ENCODE measurements at regions not wholly inside any gene's neighbourhood (a gene's known extent, or its start where the extent isn't known, plus 50 kb on each side); places are given as distances from the start of the nearest gene placed in this dataset.
A peak's percentile ranks its signal among the peaks of the same experiment; 100 is the strongest.
"Not testable (repeated sequence)": the region's sequence is repeated elsewhere in the genome, so short reads cannot be mapped to it uniquely, and the experiment has no call there.

- H3K4me1 ChIP-seq (ENCODE audit: control insufficient read depth, insufficient read depth, low read length), result peaks cover 4% of the 10 kb centered on the region
- no peak overlapping the region for H3K27ac ChIP-seq (ENCODE audit: low read length)
- WGBS (ENCODE audit: insufficient coverage, low lambda C conversion rate), result 60% methylated on average over 1 of the region's 10 CpGs
- DNase-seq, result no peak
- H3K27me3 ChIP-seq (ENCODE audit: control insufficient read depth, insufficient read depth, low read length), result no peaks in the 10 kb centered on the region
- no peak overlapping the region for H3K4me3 ChIP-seq (ENCODE audit: low read length)
- no peaks in the 10 kb centered on the region for H3K9me3 ChIP-seq (ENCODE audit: control insufficient read depth, low read depth, low read length)
- no peaks in the 10 kb centered on the region for H3K36me3 ChIP-seq (ENCODE audit: control insufficient read depth, insufficient read depth, low read length)
Observed at GRCh38 chr2:166381-166780, 97.5 kb downstream of the SH3YL1 start.

- no peaks in the 10 kb centered on the region for H3K9me3 ChIP-seq (ENCODE audit: control insufficient read depth, low read depth, low read length)
- DNase-seq, result no peak
- H3K4me1 ChIP-seq (ENCODE audit: control insufficient read depth, insufficient read depth, low read length), result peaks cover 4% of the 10 kb centered on the region
- no peaks in the 10 kb centered on the region for H3K36me3 ChIP-seq (ENCODE audit: control insufficient read depth, insufficient read depth, low read length)
- H3K4me3 ChIP-seq (ENCODE audit: low read length), result no peak overlapping the region
- H3K27me3 ChIP-seq (ENCODE audit: control insufficient read depth, insufficient read depth, low read length), result no peaks in the 10 kb centered on the region
- no CpG with 5 or more reads among the region's 1 CpG for WGBS (ENCODE audit: insufficient coverage, low lambda C conversion rate)
- no peak overlapping the region for H3K27ac ChIP-seq (ENCODE audit: low read length)
Observed at GRCh38 chr2:165530-165929, 98.3 kb downstream of the SH3YL1 start.

GRCh38 chr2:162473-163382 is 101.1 kb downstream of the SH3YL1 start:
- no peak overlapping the region for H3K27ac ChIP-seq (ENCODE audit: low read length)
- DNase-seq, result peak; percentile 36 to 74
- no peaks in the 10 kb centered on the region for H3K36me3 ChIP-seq (ENCODE audit: control insufficient read depth, insufficient read depth, low read length)
- no peaks in the 10 kb centered on the region for H3K9me3 ChIP-seq (ENCODE audit: control insufficient read depth, low read depth, low read length)
- WGBS (ENCODE audit: insufficient coverage, low lambda C conversion rate), result 36% methylated on average over 3 of the region's 13 CpGs
- H3K4me1 ChIP-seq (ENCODE audit: control insufficient read depth, insufficient read depth, low read length), result peaks cover 4% of the 10 kb centered on the region
- H3K27me3 ChIP-seq (ENCODE audit: control insufficient read depth, insufficient read depth, low read length), result no peaks in the 10 kb centered on the region
- H3K4me3 ChIP-seq (ENCODE audit: low read length), result no peak overlapping the region

- H3K9me3 ChIP-seq (ENCODE audit: control insufficient read depth, low read depth, low read length), result no peaks in the 10 kb centered on the region
- 93% methylated on average over 4 of the region's 7 CpGs for WGBS (ENCODE audit: insufficient coverage, low lambda C conversion rate)
- DNase-seq, result no peak
- no peak overlapping the region for H3K27ac ChIP-seq (ENCODE audit: low read length)
- H3K36me3 ChIP-seq (ENCODE audit: control insufficient read depth, insufficient read depth, low read length), result no peaks in the 10 kb centered on the region
- peaks cover 4% of the 10 kb centered on the region for H3K4me1 ChIP-seq (ENCODE audit: control insufficient read depth, insufficient read depth, low read length)
- no peaks in the 10 kb centered on the region for H3K27me3 ChIP-seq (ENCODE audit: control insufficient read depth, insufficient read depth, low read length)
- no peak overlapping the region for H3K4me3 ChIP-seq (ENCODE audit: low read length)
Observed at GRCh38 chr2:161729-162128, 102.1 kb downstream of the SH3YL1 start.

- 40% methylated on average over 1 of the region's 6 CpGs for WGBS (ENCODE audit: insufficient coverage, low lambda C conversion rate)
- H3K4me3 ChIP-seq (ENCODE audit: low read length), result no peak overlapping the region
- no peaks in the 10 kb centered on the region for H3K4me1 ChIP-seq (ENCODE audit: control insufficient read depth, insufficient read depth, low read length)
- H3K27me3 ChIP-seq (ENCODE audit: control insufficient read depth, insufficient read depth, low read length), result peaks cover 3% of the 10 kb centered on the region
- no peak overlapping the region for H3K27ac ChIP-seq (ENCODE audit: low read length)
- H3K36me3 ChIP-seq (ENCODE audit: control insufficient read depth, insufficient read depth, low read length), result no peaks in the 10 kb centered on the region
- no peaks in the 10 kb centered on the region for H3K9me3 ChIP-seq (ENCODE audit: control insufficient read depth, low read depth, low read length)
- no peak for DNase-seq
Observed at GRCh38 chr2:151553-152334, 105.4 kb upstream of the FAM110C start.

- peaks cover 3% of the 10 kb centered on the region for H3K27me3 ChIP-seq (ENCODE audit: control insufficient read depth, insufficient read depth, low read length)
- no peaks in the 10 kb centered on the region for H3K36me3 ChIP-seq (ENCODE audit: control insufficient read depth, insufficient read depth, low read length)
- H3K4me1 ChIP-seq (ENCODE audit: control insufficient read depth, insufficient read depth, low read length), result no peaks in the 10 kb centered on the region
- WGBS (ENCODE audit: insufficient coverage, low lambda C conversion rate), result 94% methylated on average over 2 of the region's 2 CpGs
- H3K4me3 ChIP-seq (ENCODE audit: low read length), result no peak overlapping the region
- no peak for DNase-seq
- H3K9me3 ChIP-seq (ENCODE audit: control insufficient read depth, low read depth, low read length), result no peaks in the 10 kb centered on the region
- H3K27ac ChIP-seq (ENCODE audit: low read length), result no peak overlapping the region
Observed at GRCh38 chr2:145407-145806, 99.1 kb upstream of the FAM110C start.

- WGBS (ENCODE audit: insufficient coverage, low lambda C conversion rate), result no CpG with 5 or more reads among the region's 4 CpGs
- no peaks in the 10 kb centered on the region for H3K9me3 ChIP-seq (ENCODE audit: control insufficient read depth, low read depth, low read length)
- no peaks in the 10 kb centered on the region for H3K27me3 ChIP-seq (ENCODE audit: control insufficient read depth, insufficient read depth, low read length)
- H3K4me1 ChIP-seq (ENCODE audit: control insufficient read depth, insufficient read depth, low read length), result no peaks in the 10 kb centered on the region
- DNase-seq, result no peak
- H3K4me3 ChIP-seq (ENCODE audit: low read length), result no peak overlapping the region
- H3K36me3 ChIP-seq (ENCODE audit: control insufficient read depth, insufficient read depth, low read length), result no peaks in the 10 kb centered on the region
- no peak overlapping the region for H3K27ac ChIP-seq (ENCODE audit: low read length)
Observed at GRCh38 chr2:141611-142010, 95.3 kb upstream of the FAM110C start.

GRCh38 chr2:136666-137065 is 90.4 kb upstream of the FAM110C start:
- Histone ChIP-seq H3K36me3 (ENCODE audit: control insufficient read depth, insufficient read depth, low read length) (no peaks in the 10 kb centered on the region), H3K4me1 (ENCODE audit: control insufficient read depth, insufficient read depth, low read length) (no peaks in the 10 kb centered on the region), H3K27me3 (ENCODE audit: control insufficient read depth, insufficient read depth, low read length) (no peaks in the 10 kb centered on the region), H3K9me3 (ENCODE audit: control insufficient read depth, low read depth, low read length) (no peaks in the 10 kb centered on the region), H3K4me3 (ENCODE audit: low read length) (no peak overlapping the region), H3K27ac (ENCODE audit: low read length) (no peak overlapping the region)
- DNase-seq, result no peak
- WGBS (ENCODE audit: insufficient coverage, low lambda C conversion rate), result no CpG with 5 or more reads among the region's 7 CpGs

- 86% methylated on average over 2 of the region's 7 CpGs for WGBS (ENCODE audit: insufficient coverage, low lambda C conversion rate)
- Histone ChIP-seq H3K4me1 (ENCODE audit: control insufficient read depth, insufficient read depth, low read length) (no peaks in the 10 kb centered on the region), H3K27me3 (ENCODE audit: control insufficient read depth, insufficient read depth, low read length) (no peaks in the 10 kb centered on the region), H3K4me3 (ENCODE audit: low read length) (no peak overlapping the region), H3K27ac (ENCODE audit: low read length) (no peak overlapping the region), H3K9me3 (ENCODE audit: control insufficient read depth, low read depth, low read length) (no peaks in the 10 kb centered on the region), H3K36me3 (ENCODE audit: control insufficient read depth, insufficient read depth, low read length) (no peaks in the 10 kb centered on the region)
- peak in 1 of 2 donors; percentile 33 for DNase-seq
Observed at GRCh38 chr2:133675-134593, 87.6 kb upstream of the FAM110C start.

- DNase-seq; H3K9me3 ChIP-seq (ENCODE audit: control insufficient read depth, low read depth, low read length); H3K36me3 ChIP-seq (ENCODE audit: control insufficient read depth, insufficient read depth, low read length); H3K27me3 ChIP-seq (ENCODE audit: control insufficient read depth, insufficient read depth, low read length); H3K4me3 ChIP-seq (ENCODE audit: low read length); H3K4me1 ChIP-seq (ENCODE audit: control insufficient read depth, insufficient read depth, low read length); H3K27ac ChIP-seq (ENCODE audit: low read length): not testable (repeated sequence)
- no CpG with 5 or more reads among the region's 31 CpGs for WGBS (ENCODE audit: insufficient coverage, low lambda C conversion rate)
Observed at GRCh38 chr2:126769-127168, 80.5 kb upstream of the FAM110C start.

All from large intestine (tissue), 3 donors.